Ovary (tissue), 3 donors: ENCODE measurements at regions not wholly inside any gene's neighbourhood (a gene's known extent, or its start where the extent isn't known, plus 50 kb on each side); places are given as distances from the start of the nearest gene placed in this dataset.

Experiments
- POLR2A ChIP-seq: fragments of 450-650 bp; IDR thresholded peaks from one replicate; pipeline ENCODE4 v1.6.1; 2017; ENCODE audit warnings: antibody characterized with exemption, mild to moderate bottlenecking, moderate library complexity
- TF ChIP-seq, protein P1 (sequence below), 3 donors: fragments of 450-650 bp in 2 of 3; fragments of 200-600 bp in 1 of 3; IDR thresholded peaks; one replicate each; pipeline versions ENCODE4 v1.5.1 to v1.8.0; 2016 to 2022; ENCODE audit warnings: antibody characterized with exemption in 3 of 3, mild to moderate bottlenecking in 1 of 3
- donor health status: DM: no; HTN: no; CAD: no.

DNA sequence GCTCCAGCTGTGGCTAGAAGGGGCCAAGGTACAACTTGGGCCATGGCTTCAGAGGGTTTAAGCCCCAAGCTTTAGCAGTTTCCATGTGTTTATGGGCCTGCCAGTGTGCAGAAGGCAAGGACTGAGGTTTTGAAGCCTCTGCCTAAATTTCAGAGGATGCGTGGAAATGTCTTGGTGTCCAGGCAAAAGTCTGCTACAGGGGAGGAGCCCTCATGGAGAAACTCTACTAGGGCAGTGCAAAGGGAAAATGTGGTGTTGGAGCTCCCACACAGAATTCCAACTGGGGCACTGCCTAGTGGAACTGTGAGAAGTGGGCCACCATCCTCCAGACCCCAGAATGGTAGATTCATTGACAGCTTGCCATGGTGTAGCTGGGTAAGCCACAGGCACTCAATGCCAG, 527.2 kb upstream of the RORB start:
- TF ChIP-seq, protein P1, sequence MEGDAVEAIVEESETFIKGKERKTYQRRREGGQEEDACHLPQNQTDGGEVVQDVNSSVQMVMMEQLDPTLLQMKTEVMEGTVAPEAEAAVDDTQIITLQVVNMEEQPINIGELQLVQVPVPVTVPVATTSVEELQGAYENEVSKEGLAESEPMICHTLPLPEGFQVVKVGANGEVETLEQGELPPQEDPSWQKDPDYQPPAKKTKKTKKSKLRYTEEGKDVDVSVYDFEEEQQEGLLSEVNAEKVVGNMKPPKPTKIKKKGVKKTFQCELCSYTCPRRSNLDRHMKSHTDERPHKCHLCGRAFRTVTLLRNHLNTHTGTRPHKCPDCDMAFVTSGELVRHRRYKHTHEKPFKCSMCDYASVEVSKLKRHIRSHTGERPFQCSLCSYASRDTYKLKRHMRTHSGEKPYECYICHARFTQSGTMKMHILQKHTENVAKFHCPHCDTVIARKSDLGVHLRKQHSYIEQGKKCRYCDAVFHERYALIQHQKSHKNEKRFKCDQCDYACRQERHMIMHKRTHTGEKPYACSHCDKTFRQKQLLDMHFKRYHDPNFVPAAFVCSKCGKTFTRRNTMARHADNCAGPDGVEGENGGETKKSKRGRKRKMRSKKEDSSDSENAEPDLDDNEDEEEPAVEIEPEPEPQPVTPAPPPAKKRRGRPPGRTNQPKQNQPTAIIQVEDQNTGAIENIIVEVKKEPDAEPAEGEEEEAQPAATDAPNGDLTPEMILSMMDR (IDR thresholded peaks at IDR 0.05), result no peak
- TF ChIP-seq POLR2A, result no peak
